ENCODE measurements at regions not wholly inside any gene's neighbourhood (a gene's known extent, or its start where the extent isn't known, plus 50 kb on each side); places are given as distances from the start of the nearest gene placed in this dataset.

GRCh38 chr5:164600274-164600673 lies 1094.9 kb downstream of the MAT2B start:
- Histone ChIP-seq H3K36me3 (ENCODE audit: control insufficient read depth, insufficient read depth, low read length) (no peaks in the 10 kb centered on the region), H3K9me3 (ENCODE audit: control insufficient read depth, low read depth, low read length) (peaks cover 10% of the 10 kb centered on the region), H3K27ac (ENCODE audit: low read length) (no peak overlapping the region), H3K4me1 (ENCODE audit: control insufficient read depth, insufficient read depth, low read length) (no peaks in the 10 kb centered on the region), H3K27me3 (ENCODE audit: control insufficient read depth, insufficient read depth, low read length) (no peaks in the 10 kb centered on the region), H3K4me3 (ENCODE audit: low read length) (no peak overlapping the region)
- WGBS (ENCODE audit: insufficient coverage, low lambda C conversion rate), result no CpG with 5 or more reads among the region's 2 CpGs
- DNase-seq, result no peak

GRCh38 chr5:164600929-164601535 lies 1095.6 kb downstream of the MAT2B start:
- Histone ChIP-seq H3K27me3 (ENCODE audit: control insufficient read depth, insufficient read depth, low read length) (no peaks in the 10 kb centered on the region), H3K4me1 (ENCODE audit: control insufficient read depth, insufficient read depth, low read length) (no peaks in the 10 kb centered on the region), H3K4me3 (ENCODE audit: low read length) (no peak overlapping the region), H3K9me3 (ENCODE audit: control insufficient read depth, low read depth, low read length) (peaks cover 10% of the 10 kb centered on the region), H3K27ac (ENCODE audit: low read length) (no peak overlapping the region), H3K36me3 (ENCODE audit: control insufficient read depth, insufficient read depth, low read length) (no peaks in the 10 kb centered on the region)
- DNase-seq, result no peak
- WGBS (ENCODE audit: insufficient coverage, low lambda C conversion rate), result 88% methylated on average over 5 of the region's 31 CpGs

DNA sequence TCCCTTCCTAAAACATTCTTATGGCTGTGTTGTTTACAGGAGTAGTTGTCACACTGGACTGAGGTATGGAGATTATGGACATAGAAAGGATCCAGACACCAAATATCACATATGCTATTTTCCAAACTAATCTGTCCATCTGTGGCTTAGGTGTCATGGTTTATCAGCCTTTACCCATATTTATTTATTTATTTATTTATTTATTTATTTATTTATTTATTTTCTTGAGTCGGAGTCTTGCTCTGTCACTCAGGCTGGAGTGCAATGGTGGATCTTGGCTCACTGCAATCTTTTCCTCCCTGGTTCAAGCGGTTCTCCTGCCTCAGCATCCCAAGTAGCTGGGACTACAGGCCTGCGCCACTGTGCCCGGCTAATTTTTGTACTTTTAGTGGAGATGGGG lies 1103.1 kb downstream of the MAT2B start:
- WGBS (ENCODE audit: insufficient coverage, low lambda C conversion rate), result no CpG with 5 or more reads among the region's 4 CpGs

GRCh38 chr5:164610374-164610773 lies 1105.0 kb downstream of the MAT2B start:
- H3K4me1 ChIP-seq (ENCODE audit: control insufficient read depth, insufficient read depth, low read length), result no peaks in the 10 kb centered on the region
- 80% methylated on average over 1 of the region's 1 CpG for WGBS (ENCODE audit: insufficient coverage, low lambda C conversion rate)
- H3K27me3 ChIP-seq (ENCODE audit: control insufficient read depth, insufficient read depth, low read length), result no peaks in the 10 kb centered on the region
- no peak overlapping the region for H3K4me3 ChIP-seq (ENCODE audit: low read length)
- no peaks in the 10 kb centered on the region for H3K36me3 ChIP-seq (ENCODE audit: control insufficient read depth, insufficient read depth, low read length)
- H3K9me3 ChIP-seq (ENCODE audit: control insufficient read depth, low read depth, low read length), result no peaks in the 10 kb centered on the region
- no peak for DNase-seq
- H3K27ac ChIP-seq (ENCODE audit: low read length), result no peak overlapping the region

More for the DNA sequence above, 1103.1 kb downstream of the MAT2B start:
- H3K4me1 ChIP-seq (ENCODE audit: control insufficient read depth, insufficient read depth, low read length), result no peaks in the 10 kb centered on the region
- no peak overlapping the region for H3K27ac ChIP-seq (ENCODE audit: low read length)
- no peak for DNase-seq
- no peaks in the 10 kb centered on the region for H3K27me3 ChIP-seq (ENCODE audit: control insufficient read depth, insufficient read depth, low read length)
- no peaks in the 10 kb centered on the region for H3K36me3 ChIP-seq (ENCODE audit: control insufficient read depth, insufficient read depth, low read length)
- H3K9me3 ChIP-seq (ENCODE audit: control insufficient read depth, low read depth, low read length), result no peaks in the 10 kb centered on the region
- no peak overlapping the region for H3K4me3 ChIP-seq (ENCODE audit: low read length)

GRCh38 chr5:164614707-164615106 lies 1109.3 kb downstream of the MAT2B start:
- Histone ChIP-seq H3K36me3 (ENCODE audit: control insufficient read depth, insufficient read depth, low read length) (no peaks in the 10 kb centered on the region), H3K4me1 (ENCODE audit: control insufficient read depth, insufficient read depth, low read length) (no peaks in the 10 kb centered on the region), H3K9me3 (ENCODE audit: control insufficient read depth, low read depth, low read length) (no peaks in the 10 kb centered on the region), H3K27me3 (ENCODE audit: control insufficient read depth, insufficient read depth, low read length) (no peaks in the 10 kb centered on the region), H3K27ac (ENCODE audit: low read length) (no peak overlapping the region), H3K4me3 (ENCODE audit: low read length) (no peak overlapping the region)
- DNase-seq, result no peak

- no peaks in the 10 kb centered on the region for H3K4me1 ChIP-seq (ENCODE audit: control insufficient read depth, insufficient read depth, low read length)
- no peaks in the 10 kb centered on the region for H3K36me3 ChIP-seq (ENCODE audit: control insufficient read depth, insufficient read depth, low read length)
- no peaks in the 10 kb centered on the region for H3K9me3 ChIP-seq (ENCODE audit: control insufficient read depth, low read depth, low read length)
- no peaks in the 10 kb centered on the region for H3K27me3 ChIP-seq (ENCODE audit: control insufficient read depth, insufficient read depth, low read length)
- WGBS (ENCODE audit: insufficient coverage, low lambda C conversion rate), result no CpG with 5 or more reads among the region's 5 CpGs
- H3K4me3 ChIP-seq (ENCODE audit: low read length), result no peak overlapping the region
- DNase-seq, result no peak
- no peak overlapping the region for H3K27ac ChIP-seq (ENCODE audit: low read length)
Measured at GRCh38 chr5:164617290-164617689, 1111.9 kb downstream of the MAT2B start.

GRCh38 chr5:164627021-164627420 lies 1121.6 kb downstream of the MAT2B start:
- DNase-seq, result no peak
- Histone ChIP-seq H3K9me3 (ENCODE audit: control insufficient read depth, low read depth, low read length) (no peaks in the 10 kb centered on the region), H3K27me3 (ENCODE audit: control insufficient read depth, insufficient read depth, low read length) (no peaks in the 10 kb centered on the region), H3K4me3 (ENCODE audit: low read length) (no peak overlapping the region), H3K36me3 (ENCODE audit: control insufficient read depth, insufficient read depth, low read length) (no peaks in the 10 kb centered on the region), H3K27ac (ENCODE audit: low read length) (no peak overlapping the region), H3K4me1 (ENCODE audit: control insufficient read depth, insufficient read depth, low read length) (no peaks in the 10 kb centered on the region)
- WGBS (ENCODE audit: insufficient coverage, low lambda C conversion rate), result 89% methylated on average over 2 of the region's 4 CpGs

DNA sequence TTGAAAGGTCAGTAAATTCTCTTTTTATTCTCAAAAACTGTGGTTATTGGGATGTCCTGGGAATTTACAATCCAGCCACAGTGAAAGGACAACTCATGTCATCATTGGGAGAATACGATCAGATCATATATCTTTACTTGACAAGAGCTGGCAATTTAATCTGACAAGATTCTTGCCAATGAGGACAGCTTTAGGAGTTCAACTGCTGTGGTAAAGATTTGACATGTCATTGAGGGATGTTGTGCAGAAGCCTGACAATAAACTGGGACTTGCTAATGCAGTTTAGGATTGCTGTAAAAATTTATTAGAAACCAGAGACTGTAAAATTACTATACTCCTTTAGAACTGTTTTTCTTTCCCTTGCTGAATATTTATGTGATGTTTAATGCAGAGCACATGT lies 1131.0 kb downstream of the MAT2B start:
- no peak overlapping the region for H3K4me3 ChIP-seq (ENCODE audit: low read length)
- H3K27ac ChIP-seq (ENCODE audit: low read length), result no peak overlapping the region
- no peaks in the 10 kb centered on the region for H3K27me3 ChIP-seq (ENCODE audit: control insufficient read depth, insufficient read depth, low read length)
- no peak for DNase-seq
- H3K36me3 ChIP-seq (ENCODE audit: control insufficient read depth, insufficient read depth, low read length), result no peaks in the 10 kb centered on the region
- no peaks in the 10 kb centered on the region for H3K9me3 ChIP-seq (ENCODE audit: control insufficient read depth, low read depth, low read length)
- WGBS (ENCODE audit: insufficient coverage, low lambda C conversion rate), result no CpG with 5 or more reads among the region's 1 CpG
- H3K4me1 ChIP-seq (ENCODE audit: control insufficient read depth, insufficient read depth, low read length), result no peaks in the 10 kb centered on the region

GRCh38 chr5:164637931-164638521 lies 1132.6 kb downstream of the MAT2B start:
- no peaks in the 10 kb centered on the region for H3K36me3 ChIP-seq (ENCODE audit: control insufficient read depth, insufficient read depth, low read length)
- 92% methylated on average over 2 of the region's 4 CpGs for WGBS (ENCODE audit: insufficient coverage, low lambda C conversion rate)
- no peak overlapping the region for H3K27ac ChIP-seq (ENCODE audit: low read length)
- H3K4me3 ChIP-seq (ENCODE audit: low read length), result no peak overlapping the region
- no peaks in the 10 kb centered on the region for H3K9me3 ChIP-seq (ENCODE audit: control insufficient read depth, low read depth, low read length)
- H3K4me1 ChIP-seq (ENCODE audit: control insufficient read depth, insufficient read depth, low read length), result no peaks in the 10 kb centered on the region
- no peaks in the 10 kb centered on the region for H3K27me3 ChIP-seq (ENCODE audit: control insufficient read depth, insufficient read depth, low read length)
- no peak for DNase-seq

GRCh38 chr5:164649266-164649665 lies 1143.8 kb downstream of the MAT2B start:
- Histone ChIP-seq H3K9me3 (ENCODE audit: control insufficient read depth, low read depth, low read length) (no peaks in the 10 kb centered on the region), H3K4me1 (ENCODE audit: control insufficient read depth, insufficient read depth, low read length) (no peaks in the 10 kb centered on the region), H3K36me3 (ENCODE audit: control insufficient read depth, insufficient read depth, low read length) (no peaks in the 10 kb centered on the region), H3K27ac (ENCODE audit: low read length) (no peak overlapping the region), H3K4me3 (ENCODE audit: low read length) (no peak overlapping the region), H3K27me3 (ENCODE audit: control insufficient read depth, insufficient read depth, low read length) (no peaks in the 10 kb centered on the region)
- DNase-seq, result no peak

- Histone ChIP-seq H3K4me3 (ENCODE audit: low read length) (no peak overlapping the region), H3K27me3 (ENCODE audit: control insufficient read depth, insufficient read depth, low read length) (no peaks in the 10 kb centered on the region), H3K9me3 (ENCODE audit: control insufficient read depth, low read depth, low read length) (no peaks in the 10 kb centered on the region), H3K27ac (ENCODE audit: low read length) (no peak overlapping the region), H3K4me1 (ENCODE audit: control insufficient read depth, insufficient read depth, low read length) (no peaks in the 10 kb centered on the region), H3K36me3 (ENCODE audit: control insufficient read depth, insufficient read depth, low read length) (no peaks in the 10 kb centered on the region)
- WGBS (ENCODE audit: insufficient coverage, low lambda C conversion rate), result 100% methylated on average over 1 of the region's 1 CpG
- no peak for DNase-seq
Measured at GRCh38 chr5:164650427-164650826, 1145.0 kb downstream of the MAT2B start.
